Right renal cortex interstitium (tissue), 3 donors: ENCODE measurements at regions not wholly inside any gene's neighbourhood (a gene's known extent, or its start where the extent isn't known, plus 50 kb on each side); places are given as distances from the start of the nearest gene placed in this dataset.
"Not testable (repeated sequence)": the region's sequence is repeated elsewhere in the genome, so short reads cannot be mapped to it uniquely, and the experiment has no call there.

ENCODE experiments used
- DNase-seq, 3 donors: peaks; one replicate each; pipeline ENCODE4 v3.0.0-alpha.2; 2013; ENCODE audit warnings: low read depth in 3 of 3, low spot score in 2 of 3

GRCh38 chr2:43075054-43075593, 151.3 kb downstream of the ZFP36L2 start:
- no peak for DNase-seq

- no peak for DNase-seq
Observed at GRCh38 chr2:43074592-43075053, 151.8 kb downstream of the ZFP36L2 start.

GRCh38 chr2:43074052-43074451, 152.4 kb downstream of the ZFP36L2 start:
- DNase-seq, result no peak

DNA sequence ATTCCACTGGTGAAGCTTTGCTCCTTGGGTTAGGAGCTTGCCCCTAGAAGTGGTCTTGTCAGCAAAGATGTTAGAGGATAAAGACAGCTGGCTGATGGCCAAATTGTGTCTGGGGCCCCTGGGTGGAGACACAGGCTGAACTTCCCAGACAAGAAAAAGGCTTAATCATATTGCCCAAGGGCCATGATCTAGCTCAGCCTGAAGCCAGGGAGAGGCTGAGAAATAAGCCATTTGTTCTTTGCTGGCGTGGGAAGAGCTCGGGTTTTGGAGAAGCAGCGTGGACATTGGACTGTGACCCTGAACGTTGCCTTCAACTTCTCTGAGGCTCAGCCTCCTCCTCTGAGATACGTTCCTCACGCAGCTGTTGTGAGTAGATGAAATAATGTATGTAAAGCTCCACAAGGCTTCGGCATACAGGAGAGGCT, 153.0 kb downstream of the ZFP36L2 start:
- DNase-seq, result no peak

GRCh38 chr2:43071599-43072550, 154.5 kb downstream of the ZFP36L2 start:
- DNase-seq, result no peak

- no peak for DNase-seq
Observed at GRCh38 chr2:43070676-43071502, 155.5 kb downstream of the ZFP36L2 start.

DNA sequence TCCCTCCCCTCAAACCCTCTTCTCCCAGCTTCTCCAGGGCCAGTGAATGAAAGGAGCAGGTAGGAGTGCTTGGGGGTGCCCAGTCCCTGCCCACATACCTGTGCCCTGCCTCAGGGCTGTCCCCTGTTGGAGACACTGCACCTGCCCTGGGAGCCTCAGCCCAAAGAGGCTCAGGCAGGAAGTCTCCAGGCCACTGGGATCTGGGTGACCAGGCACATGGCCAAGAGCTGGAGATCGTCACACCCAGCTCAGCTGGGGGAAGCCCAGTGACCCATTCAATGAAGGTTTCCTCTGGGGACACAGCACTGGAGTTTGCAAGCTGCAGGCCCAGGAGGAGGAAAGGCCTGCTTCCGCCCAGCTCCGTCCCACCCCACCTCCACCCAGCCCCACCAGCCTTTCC, 156.4 kb downstream of the ZFP36L2 start:
- DNase-seq, result no peak

DNA sequence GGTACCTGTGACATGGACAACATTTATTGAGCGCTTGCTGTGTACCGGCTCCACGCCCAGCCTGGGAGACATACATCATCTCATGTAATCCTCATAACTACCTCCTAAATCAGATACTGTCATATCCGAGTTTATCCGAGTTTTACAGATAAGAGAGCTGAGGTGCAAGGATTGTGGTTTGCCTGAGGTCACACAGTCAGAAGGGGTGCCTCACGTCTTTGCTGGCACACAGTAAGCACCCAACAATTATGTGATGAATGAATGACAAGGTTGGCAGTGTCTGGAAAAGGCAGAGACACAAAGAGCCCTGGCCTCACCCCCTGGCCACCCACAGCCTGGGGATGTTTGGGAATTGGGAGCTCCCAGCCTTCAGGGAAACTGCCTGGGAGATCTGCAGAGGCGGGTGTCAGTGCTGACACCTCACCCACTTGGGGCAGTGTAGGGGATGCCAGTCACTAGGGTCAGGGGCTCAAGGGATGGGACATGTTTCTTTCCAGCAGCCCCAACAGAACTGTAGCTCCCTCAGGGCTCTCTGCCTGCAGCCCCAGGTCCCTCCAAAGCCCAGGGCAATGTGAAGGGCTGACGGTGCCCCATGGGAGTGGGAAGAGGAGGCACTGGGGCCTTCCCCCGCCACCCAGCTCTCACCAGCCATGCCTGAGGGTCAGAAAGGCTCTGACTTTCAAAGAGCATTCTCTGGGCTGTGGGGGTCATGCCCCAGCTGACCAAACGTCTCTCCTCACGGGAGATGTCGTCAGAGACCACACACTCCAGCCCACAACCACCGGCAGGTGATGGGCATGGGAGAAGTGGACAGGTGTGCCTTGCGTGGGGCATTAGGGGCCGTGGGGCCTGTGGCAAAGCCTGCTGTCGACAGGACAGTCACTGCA, 157.5 kb downstream of the ZFP36L2 start:
- DNase-seq, result no peak

DNA sequence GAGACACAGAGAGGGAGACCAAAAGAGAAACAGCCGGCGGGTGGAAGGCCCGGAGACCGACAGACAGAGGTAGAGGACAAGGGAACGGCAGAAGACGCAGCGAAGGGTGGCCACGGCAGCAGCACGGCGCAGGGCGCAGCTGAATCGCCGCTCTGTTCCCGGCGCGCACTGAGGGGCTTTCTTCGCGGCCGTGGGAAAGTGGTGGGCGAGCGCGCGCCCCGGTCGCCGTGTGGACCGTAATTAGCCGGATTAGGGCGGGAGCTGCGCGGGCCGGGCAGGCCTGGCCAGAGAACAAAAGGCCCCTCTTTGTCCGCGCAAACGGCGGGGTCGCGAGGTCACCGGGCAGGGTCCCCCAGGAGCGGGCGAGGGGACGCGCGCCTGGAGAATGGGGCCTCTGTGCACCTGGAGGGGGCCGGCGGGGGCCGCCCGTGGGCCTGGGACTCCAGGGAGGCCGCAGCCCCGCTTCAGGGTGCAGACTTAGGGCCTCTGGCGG, 158.3 kb downstream of the ZFP36L2 start:
- DNase-seq, result no peak

GRCh38 chr2:43067254-43068040, 159.0 kb downstream of the ZFP36L2 start:
- DNase-seq, result no peak

DNA sequence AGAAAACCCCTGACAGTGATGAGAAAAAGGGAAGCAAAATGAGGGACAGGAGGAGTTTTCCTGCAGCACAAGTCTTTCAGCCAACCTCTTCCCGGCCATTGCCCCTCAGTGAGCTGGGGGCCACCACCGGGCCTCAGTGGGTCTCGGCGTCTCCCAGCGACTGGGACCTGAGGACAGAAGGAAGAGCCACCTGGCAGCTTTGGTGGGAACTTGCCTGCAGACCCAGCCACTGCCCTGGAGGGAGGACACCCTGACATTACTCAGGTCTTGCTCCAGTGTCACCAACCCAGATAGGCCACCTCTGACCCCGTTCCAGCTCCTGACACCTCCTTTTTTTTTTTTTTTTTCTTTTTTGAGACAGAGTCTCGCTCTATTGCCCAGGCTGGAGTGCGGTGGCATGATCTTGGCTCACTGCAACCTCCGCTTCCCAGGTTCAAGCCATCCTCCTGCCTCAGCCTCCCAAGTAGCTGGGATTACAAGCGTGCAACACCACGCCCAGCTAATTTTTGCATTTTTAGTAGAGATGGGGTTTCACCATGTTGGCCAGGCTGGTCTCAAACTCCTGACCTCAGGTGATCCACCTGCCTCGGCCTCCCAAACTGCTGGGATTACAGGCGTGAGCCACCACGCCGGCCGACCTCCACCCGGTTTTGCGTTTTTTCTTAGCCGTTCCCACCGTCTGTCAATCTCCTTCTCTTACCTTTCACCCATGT, 159.7 kb downstream of the ZFP36L2 start:
- DNase-seq, result not testable (repeated sequence)

GRCh38 chr2:43065871-43066270, 160.5 kb downstream of the ZFP36L2 start:
- no peak for DNase-seq

DNA sequence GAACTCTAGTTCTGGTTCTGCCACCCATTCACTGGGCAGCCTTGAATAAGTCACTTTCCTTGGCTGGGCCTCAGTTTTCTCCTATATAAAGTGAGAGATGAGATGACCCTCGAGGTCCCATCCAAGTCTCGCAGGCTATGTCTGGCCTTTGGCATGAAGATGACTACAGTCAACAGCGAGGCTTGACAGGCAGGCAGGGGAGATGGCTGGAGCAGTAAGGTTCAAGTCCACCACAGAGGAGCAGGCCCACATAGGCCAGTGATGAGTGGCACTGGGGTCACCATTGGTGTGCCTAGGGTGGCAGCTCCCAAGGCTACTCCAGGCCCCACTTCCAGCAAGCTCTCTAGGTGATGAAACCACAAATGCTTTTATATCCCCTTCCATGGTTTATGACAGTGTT, 161.4 kb downstream of the ZFP36L2 start:
- DNase-seq, result no peak

- DNase-seq, result not testable (repeated sequence)
Observed at GRCh38 chr2:43063096-43063495, 163.3 kb downstream of the ZFP36L2 start.

DNA sequence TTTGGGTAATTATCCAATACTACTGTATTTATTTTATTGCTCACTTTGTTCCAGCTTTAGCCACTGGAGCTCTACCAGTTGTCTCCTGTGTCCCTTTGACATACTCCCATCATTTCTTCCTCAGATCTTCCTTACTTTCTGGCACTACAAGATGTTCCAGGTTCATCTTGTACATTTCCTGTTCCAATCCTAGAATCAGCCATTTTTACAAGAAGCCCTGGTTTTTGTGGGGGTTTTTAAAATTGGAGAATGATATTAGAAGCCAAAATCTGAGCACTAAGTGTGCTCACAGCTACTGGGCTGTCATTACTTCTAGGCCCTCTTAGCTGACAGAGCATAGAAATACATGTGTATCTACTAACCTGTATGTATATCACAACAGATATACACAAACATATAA, 164.3 kb downstream of the ZFP36L2 start:
- no peak for DNase-seq

DNA sequence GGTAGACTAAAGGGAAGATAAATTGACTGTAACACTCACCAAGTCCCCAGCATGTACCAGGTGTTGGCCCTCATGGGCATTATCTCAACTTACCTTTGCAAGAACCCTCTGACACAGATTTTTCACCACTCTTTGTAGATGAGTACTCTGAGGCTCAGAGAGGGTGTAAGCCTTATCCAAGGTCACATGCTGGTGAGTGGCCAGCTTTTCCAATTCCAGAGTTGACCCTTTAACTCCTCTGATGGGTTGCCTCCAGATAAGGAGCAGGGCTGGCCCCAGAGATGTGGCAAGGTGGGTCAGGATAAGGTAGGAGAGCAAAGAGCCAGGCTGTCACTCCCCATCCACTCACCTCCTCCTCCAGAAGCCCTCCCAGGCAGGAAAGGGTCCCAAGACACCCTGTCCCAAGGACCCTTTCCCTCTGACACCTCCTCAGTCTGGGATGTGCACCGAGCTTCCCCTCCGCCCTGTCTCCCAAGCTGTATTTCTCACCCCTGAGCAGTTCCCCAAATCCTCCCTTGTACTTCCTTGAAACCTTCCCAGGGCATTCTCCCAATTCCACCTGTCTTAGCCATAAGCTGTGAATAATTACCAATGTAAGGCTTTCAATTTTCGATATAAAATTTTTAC, 165.9 kb downstream of the ZFP36L2 start:
- no peak for DNase-seq

GRCh38 chr2:43059183-43059897, 167.1 kb downstream of the ZFP36L2 start:
- no peak for DNase-seq

DNA sequence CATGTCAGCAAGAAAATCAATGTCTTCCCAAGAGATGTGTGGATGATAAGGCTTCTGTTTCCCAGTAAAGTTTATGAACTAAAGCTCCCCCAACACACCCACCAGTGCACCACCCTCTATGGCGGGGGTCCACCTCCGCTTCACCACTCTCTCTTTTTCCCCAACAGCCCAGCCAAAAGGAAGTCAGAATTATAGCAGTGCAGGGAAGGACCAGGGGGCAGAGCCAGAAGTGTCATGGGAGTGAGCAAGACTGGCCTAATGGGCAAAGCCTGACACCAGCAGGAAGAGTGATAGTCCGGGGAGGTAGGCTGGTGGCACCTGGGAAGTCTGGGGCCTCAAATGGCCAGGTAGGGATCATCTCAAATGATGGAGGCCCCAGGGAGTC, 167.7 kb downstream of the ZFP36L2 start:
- DNase-seq, result no peak
